ENCODE measurements at regions not wholly inside any gene's neighbourhood (a gene's known extent, or its start where the extent isn't known, plus 50 kb on each side); places are given as distances from the start of the nearest gene placed in this dataset.
A peak's percentile ranks its signal among the peaks of the same experiment; 100 is the strongest.

- no peak for DNase-seq (ENCODE audit: low read depth, low spot score)
- in situ Hi-C loops (cut with HindIII; ENCODE audit: low pct_unique_long_range_greater_than_20kb, low sequenced_read_pairs) = no loop called here
Observed at GRCh38 chr10:52464368-52465124, 150.5 kb downstream of the DKK1 start.

DNA sequence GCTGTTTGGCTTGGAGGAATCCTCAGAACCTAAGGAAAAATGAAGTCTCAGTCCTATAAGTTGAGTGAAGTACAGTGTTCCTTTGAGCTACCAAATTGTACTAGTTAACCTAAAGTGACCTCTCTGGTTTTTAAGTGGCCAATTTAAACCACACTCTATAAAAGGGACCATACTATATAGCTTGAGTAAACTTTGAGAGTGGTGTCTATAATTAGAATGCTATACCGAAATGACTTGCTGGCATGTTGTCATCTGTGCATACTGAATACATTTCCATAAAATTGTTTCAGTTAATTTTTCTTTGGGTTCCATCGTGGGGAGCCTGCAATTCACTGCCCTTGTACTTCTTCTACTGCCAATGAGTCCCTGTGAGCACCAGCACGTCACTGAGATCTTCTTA is 151.1 kb downstream of the DKK1 start:
- no peak for DNase-seq (ENCODE audit: low read depth, low spot score)
- in situ Hi-C loops (cut with HindIII; ENCODE audit: low pct_unique_long_range_greater_than_20kb, low sequenced_read_pairs) = no loop called here

DNA sequence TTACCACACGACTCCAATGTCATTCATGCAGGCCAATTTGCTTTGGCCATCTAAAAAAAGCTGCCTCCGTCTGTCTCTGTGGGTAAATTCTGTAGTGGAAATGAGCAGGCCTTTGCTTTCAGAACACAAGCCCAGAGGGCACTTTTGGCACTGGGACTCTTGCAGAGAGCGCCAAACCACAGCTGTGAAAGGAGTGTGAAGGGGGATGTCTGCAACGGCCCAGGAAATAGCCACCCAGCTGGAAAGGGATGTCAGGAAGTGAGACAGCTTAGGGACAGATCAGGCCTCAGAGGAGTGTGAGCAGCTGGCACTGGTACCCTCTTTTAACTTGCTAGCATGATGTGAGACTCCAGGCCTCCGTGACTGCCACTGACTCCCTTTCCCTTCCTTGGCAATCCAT is 152.4 kb downstream of the DKK1 start:
- in situ Hi-C loops (cut with HindIII; ENCODE audit: low pct_unique_long_range_greater_than_20kb, low sequenced_read_pairs) = no loop called here
- DNase-seq (ENCODE audit: low read depth, low spot score) = no peak

- in situ Hi-C loops (cut with HindIII; ENCODE audit: low pct_unique_long_range_greater_than_20kb, low sequenced_read_pairs) = no loop called here
- DNase-seq (ENCODE audit: low read depth, low spot score) = no peak
Observed at GRCh38 chr10:52469970-52470705, 156.1 kb downstream of the DKK1 start.

GRCh38 chr10:52472406-52473146 is 158.5 kb downstream of the DKK1 start:
- DNase-seq (ENCODE audit: low read depth, low spot score) = no peak
- in situ Hi-C loops (cut with HindIII; ENCODE audit: low pct_unique_long_range_greater_than_20kb, low sequenced_read_pairs) = no loop called here

DNA sequence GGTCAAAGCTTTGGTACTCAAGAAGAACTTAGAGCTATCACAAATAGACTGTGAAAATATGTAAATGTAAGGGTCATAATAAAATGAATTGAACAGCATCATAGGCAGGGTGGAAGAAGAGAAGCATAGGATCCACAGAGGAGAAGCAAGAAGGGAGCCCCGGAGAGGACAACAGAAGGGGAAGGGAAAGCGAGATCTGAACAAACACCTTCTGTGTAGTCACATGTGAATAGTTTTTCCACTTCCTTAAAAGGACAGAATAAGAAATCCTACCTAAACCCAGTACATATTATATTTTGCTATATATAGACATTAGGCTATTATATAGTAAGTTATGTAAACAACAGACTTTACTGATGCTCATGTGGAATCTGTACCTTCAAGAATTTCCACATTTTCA is 160.2 kb downstream of the DKK1 start:
- DNase-seq (ENCODE audit: low read depth, low spot score) = no peak
- in situ Hi-C loops (cut with HindIII; ENCODE audit: low pct_unique_long_range_greater_than_20kb, low sequenced_read_pairs) = no loop called here

DNA sequence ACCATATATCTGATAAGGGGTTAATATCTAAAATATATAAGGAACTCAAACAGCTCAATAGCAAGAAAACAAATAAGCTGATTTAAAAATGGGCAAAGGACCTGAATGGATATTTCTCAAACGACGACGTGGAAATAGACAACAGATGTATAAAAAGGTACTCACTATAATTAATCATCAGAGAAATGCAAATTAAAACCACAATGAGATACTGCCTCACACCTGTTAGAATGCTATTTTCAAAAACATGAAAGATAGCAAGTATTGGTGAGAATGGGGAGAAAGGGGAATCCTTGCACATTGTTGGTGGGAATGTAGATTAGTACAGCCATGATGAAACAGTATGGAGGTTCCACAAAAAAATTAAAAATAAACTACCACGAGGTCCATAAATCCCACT is 163.2 kb downstream of the DKK1 start:
- DNase-seq (ENCODE audit: low read depth, low spot score) = no peak
- in situ Hi-C loops (cut with HindIII; ENCODE audit: low pct_unique_long_range_greater_than_20kb, low sequenced_read_pairs) = no loop called here

- no peak for DNase-seq (ENCODE audit: low read depth, low spot score)
- in situ Hi-C loops (cut with HindIII; ENCODE audit: low pct_unique_long_range_greater_than_20kb, low sequenced_read_pairs) = no loop called here
Observed at GRCh38 chr10:52479567-52479966, 165.5 kb downstream of the DKK1 start.

DNA sequence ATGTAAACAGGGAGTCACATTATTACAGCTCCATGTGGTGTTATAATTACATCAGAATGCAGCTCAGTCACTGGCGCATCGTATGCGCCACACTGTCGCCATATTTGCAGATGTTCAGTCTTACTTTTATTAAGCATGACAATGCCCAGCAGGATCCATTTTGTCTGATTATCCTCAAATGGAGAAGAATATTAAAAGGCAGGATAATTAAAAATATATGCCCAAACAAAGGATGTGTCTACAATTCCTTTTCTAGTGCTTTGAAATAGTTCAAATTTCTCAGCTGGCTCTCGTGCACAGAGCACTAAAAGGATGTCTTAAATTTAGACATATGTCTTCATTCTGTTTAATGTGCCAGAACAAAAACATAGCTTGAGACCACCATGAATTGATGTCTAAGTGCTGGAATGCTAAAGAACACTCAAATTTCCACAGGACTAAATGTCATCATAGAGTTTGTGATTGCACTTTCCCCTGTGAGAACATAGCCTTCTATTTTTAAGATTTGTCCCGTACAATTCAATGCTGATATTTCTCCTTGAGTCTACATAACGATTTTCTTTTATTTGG is 168.0 kb downstream of the DKK1 start:
- no peak for DNase-seq (ENCODE audit: low read depth, low spot score)
- in situ Hi-C loops (cut with HindIII; ENCODE audit: low pct_unique_long_range_greater_than_20kb, low sequenced_read_pairs) = no loop called here

GRCh38 chr10:52483587-52483986 is 169.5 kb downstream of the DKK1 start:
- in situ Hi-C loops (cut with HindIII; ENCODE audit: low pct_unique_long_range_greater_than_20kb, low sequenced_read_pairs) = no loop called here
- no peak for DNase-seq (ENCODE audit: low read depth, low spot score)

GRCh38 chr10:52484206-52485065 is 170.4 kb downstream of the DKK1 start:
- in situ Hi-C loops (cut with HindIII; ENCODE audit: low pct_unique_long_range_greater_than_20kb, low sequenced_read_pairs) = no loop called here
- no peak for DNase-seq (ENCODE audit: low read depth, low spot score)

DNA sequence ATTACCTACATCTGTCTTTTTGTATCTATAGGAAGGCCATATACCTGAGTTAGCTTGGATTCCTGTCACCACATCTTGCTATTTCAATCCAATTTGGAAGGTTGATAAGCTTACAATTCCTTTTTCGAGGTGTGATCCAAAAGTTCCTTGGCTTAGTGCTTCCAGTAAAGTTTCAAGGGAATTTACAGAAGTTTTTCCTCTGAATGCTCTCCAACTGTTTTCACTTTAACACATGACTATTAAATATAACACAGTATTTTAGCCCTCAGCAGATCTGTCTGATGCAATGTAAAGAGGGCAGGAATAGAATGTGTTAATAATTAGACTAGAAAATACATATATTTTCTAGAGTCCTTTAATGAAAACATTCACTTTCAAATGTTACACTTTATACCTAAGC is 171.4 kb downstream of the DKK1 start:
- in situ Hi-C loops (cut with HindIII; ENCODE audit: low pct_unique_long_range_greater_than_20kb, low sequenced_read_pairs) = no loop called here
- DNase-seq (ENCODE audit: low read depth, low spot score) = no peak

DNA sequence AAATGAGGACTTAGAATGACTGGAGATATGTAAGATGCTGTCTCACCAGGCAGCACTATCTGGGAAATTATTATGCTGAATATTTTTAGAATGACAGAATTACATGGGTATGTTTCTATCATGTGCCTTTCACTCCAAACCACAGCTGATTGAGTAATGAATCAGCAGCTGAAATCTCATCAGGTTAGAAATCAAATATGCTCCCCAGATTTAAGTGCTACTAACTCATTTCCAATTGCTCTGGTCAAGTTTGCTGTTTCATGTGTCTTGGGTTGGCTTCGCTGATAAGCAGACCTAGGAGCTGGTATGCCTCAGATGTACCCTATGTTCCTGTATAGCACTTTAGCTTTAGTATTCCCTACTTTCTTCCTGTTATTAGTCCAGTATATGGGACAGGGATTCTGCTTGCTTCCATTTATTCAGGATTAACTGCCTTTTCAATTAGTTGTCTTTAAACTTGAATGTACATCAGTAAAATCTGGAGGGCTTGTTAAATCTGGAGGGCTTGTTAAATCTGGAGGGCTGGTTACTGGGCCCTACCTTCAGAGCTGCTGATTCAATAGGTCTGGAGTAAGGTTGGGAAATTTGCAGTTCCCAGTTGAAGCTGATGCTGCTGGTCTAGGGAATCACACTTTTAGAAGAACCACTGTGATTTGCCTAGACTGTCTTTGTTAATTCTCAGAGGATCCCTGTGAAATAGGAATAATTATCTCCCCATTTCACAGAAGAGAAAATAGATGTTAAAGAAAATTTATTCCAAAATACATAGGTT is 172.9 kb downstream of the DKK1 start:
- in situ Hi-C loops (cut with HindIII; ENCODE audit: low pct_unique_long_range_greater_than_20kb, low sequenced_read_pairs) = no loop called here
- DNase-seq (ENCODE audit: low read depth, low spot score) = peak; percentile 13

DNA sequence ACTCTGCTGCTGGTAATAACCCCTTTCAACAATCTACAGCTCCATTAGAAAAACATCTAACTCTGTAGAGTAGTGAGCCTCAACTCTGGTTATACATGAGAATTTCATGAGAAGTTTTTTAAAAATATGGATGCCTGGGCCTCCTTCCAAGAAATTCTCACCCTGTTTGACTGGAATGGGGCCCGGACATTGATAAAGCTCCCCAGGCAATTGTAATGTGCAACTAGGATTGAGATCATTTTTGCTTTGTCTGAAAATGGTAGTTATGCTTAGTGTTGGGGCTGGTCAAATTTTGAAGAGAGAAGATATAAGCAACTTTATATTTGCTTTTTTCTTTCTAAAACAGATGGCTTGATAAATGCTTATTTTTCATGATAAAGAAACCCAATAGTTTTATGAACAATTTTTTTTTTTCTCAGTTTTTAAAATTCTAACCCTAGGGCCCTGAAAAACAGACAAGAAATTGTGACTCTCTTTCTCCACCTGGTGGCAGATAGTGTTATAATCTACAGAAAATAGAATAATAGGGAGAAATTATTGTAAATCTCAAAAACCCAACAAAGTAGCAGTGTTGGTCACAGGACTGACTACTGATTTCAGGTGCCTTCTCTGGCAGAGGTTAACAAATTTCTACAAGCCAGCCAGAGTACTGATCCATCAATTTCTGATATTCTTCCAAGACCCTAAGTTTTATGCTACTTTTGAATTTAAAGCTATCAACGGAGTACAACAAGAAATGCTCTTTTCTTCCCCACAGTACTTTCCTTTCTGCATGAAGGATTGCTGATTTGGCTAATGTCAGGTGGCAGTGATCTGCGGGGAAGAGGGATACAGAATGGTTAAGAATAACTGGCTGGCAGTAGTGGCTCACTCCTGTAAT is 174.8 kb downstream of the DKK1 start:
- in situ Hi-C loops (cut with HindIII; ENCODE audit: low pct_unique_long_range_greater_than_20kb, low sequenced_read_pairs) = no loop called here
- DNase-seq (ENCODE audit: low read depth, low spot score) = peak; percentile 59

DNA sequence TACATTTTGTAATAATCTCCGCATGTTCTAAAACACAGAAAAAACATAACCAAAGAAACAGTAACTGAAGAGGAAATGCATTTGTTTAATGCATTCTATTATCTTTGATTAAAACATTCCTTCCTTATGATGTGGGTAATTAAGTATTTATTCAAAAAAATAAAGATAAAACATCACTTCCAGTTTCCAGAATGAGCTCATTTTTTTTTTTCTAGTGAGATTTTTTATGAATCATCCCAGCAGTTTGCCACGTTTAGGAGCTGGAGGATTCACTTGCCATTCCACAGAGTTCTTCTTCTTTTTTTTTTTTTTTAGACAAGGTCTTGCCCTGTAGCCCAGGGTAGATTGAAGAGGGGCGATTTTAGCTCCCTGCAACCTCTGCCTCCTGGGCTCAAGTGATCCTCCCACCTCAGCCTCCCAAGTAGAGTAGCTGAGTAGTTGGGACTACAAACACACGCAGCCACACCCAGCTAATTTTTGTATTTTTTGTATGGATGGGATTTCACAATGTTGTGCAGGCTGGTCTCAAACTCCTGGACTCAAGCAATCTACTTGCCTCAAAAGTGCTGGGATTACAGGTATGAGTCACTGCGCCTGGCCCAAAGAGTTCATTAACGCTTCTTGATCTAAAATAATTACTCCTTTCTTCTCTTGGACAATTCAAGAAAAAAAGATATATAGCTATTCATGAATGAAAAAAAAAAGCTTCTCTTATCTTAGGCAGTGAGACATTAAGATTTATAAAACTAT is 177.3 kb downstream of the DKK1 start:
- DNase-seq (ENCODE audit: low read depth, low spot score) = no peak
- in situ Hi-C loops (cut with HindIII; ENCODE audit: low pct_unique_long_range_greater_than_20kb, low sequenced_read_pairs) = no loop called here

Measured in SK-MEL-5 (cell line).